HepG2 (cell line): ENCODE measurements at regions not wholly inside any gene's neighbourhood (a gene's known extent, or its start where the extent isn't known, plus 50 kb on each side); places are given as distances from the start of the nearest gene placed in this dataset.

Experiments
- ATAC-seq: fragments of 200-7000 bp; cut with Tn5 transposase; 3 replicates; pipeline ENCODE4 v1.9.1; 2020; ENCODE audit warnings: mild to moderate bottlenecking, moderate library complexity
- BruUV-seq: library from RNA; stranded (reverse); fragments of 400-500 nt; replicated peaks from 2 replicates; lab custom pipeline; 2021; lab: Mats Ljungman, UMichigan
- CTCF ChIA-PET: fragments of 300-600 bp; formaldehyde crosslinking; extraction: SDS; loops from one replicate; lab custom pipeline; 2021; ENCODE audit warnings: low total read pairs, inconsistent platforms, low intra/inter-chr PET ratio; lab: Yijun Ruan, JAX
- POLR2A ChIA-PET: fragments of 350-600 bp; sonication (Branson Sonifier 250); formaldehyde crosslinking; loops from one replicate; lab custom pipeline; 2020; ENCODE audit warnings: antibody characterized with exemption, inconsistent platforms; lab: Yijun Ruan, JAX
- DNase-seq: peaks from one replicate; pipeline ENCODE4 v3.0.0-alpha.2; 2015; ENCODE audit warnings: low spot score
- FAIRE-seq: peaks from 3 replicates; lab custom pipeline; 2011; peaks lifted over from hg19 to GRCh38; lab: Jason Lieb, UNC
- H2AFZ ChIP-seq: one replicate; pipeline ENCODE4 v1.6.1; 2011; ENCODE audit warnings: low read length, inconsistent platforms
- H3K27ac ChIP-seq: fragments of 300-600 bp; 3 replicates; pipeline ENCODE4 v1.8.0; 2011; ENCODE audit warnings: mixed run types, mild to moderate bottlenecking, mixed read lengths, low read length, inconsistent platforms; ENCODE audit not compliant: insufficient read depth; ENCODE audit errors: extremely low read length
- H3K27me3 ChIP-seq, 2 experiments: fragments of 200-600 bp in 1 of 2; 2 replicates in 1 of 2; 3 replicates in 1 of 2; pipeline versions ENCODE4 v1.6.0 to v1.8.0; 2011; ENCODE audit warnings: low read length in 2 of 2, mild to moderate bottlenecking in 2 of 2, moderate library complexity in 2 of 2, inconsistent platforms in 1 of 2; ENCODE audit not compliant: insufficient read depth in 2 of 2, control insufficient read depth in 1 of 2
- H3K36me3 ChIP-seq, 2 experiments: fragments of 200-600 bp in 1 of 2; replicated peaks in 1 of 2; 2 replicates in 1 of 2; 3 replicates in 1 of 2; pipeline versions ENCODE4 v1.5.1 to v1.8.0; 2011; ENCODE audit warnings: low read length in 2 of 2, inconsistent platforms in 1 of 2; ENCODE audit not compliant: insufficient read depth in 2 of 2, control insufficient read depth in 1 of 2
- H3K4me1 ChIP-seq: 2 replicates; pipeline ENCODE4 v1.5.1; 2012; ENCODE audit warnings: low read length, inconsistent platforms; ENCODE audit not compliant: insufficient read depth
- H3K4me2 ChIP-seq: 2 replicates; pipeline ENCODE4 v1.6.0; 2011; ENCODE audit warnings: low read depth, low read length, inconsistent platforms
- H3K4me3 ChIP-seq, 3 experiments: fragments of 200-600 bp in 1 of 3; sonication (generic), shearing (Covaris generic) in 1 of 3; replicated peaks in 1 of 3; 2 replicates each; pipeline ENCODE4 v1.5.1; 2011 to 2016; ENCODE audit warnings: low read length in 3 of 3, inconsistent platforms in 2 of 3, low read depth in 2 of 3, mild to moderate bottlenecking in 2 of 3, control low read depth in 1 of 3, mixed read lengths in 1 of 3; ENCODE audit not compliant: insufficient read depth in 1 of 3
- H3K79me2 ChIP-seq: one replicate; pipeline ENCODE4 v1.6.1; 2011; ENCODE audit warnings: low read length, inconsistent platforms; ENCODE audit not compliant: insufficient read depth
- H3K9ac ChIP-seq: 2 replicates; pipeline ENCODE4 v1.6.0; 2011; ENCODE audit warnings: mild to moderate bottlenecking, low read depth, low read length, inconsistent platforms; ENCODE audit not compliant: insufficient read depth
- H3K9me3 ChIP-seq: 2 replicates; pipeline ENCODE4 v1.5.1; 2012; ENCODE audit warnings: mild to moderate bottlenecking, low read length
- H4K20me1 ChIP-seq: 2 replicates; pipeline ENCODE4 v1.6.0; 2011; ENCODE audit warnings: inconsistent platforms, mild to moderate bottlenecking, low read length, moderate library complexity; ENCODE audit not compliant: insufficient read depth
- HINFP ChIP-seq: sonication (generic); formaldehyde crosslinking; IDR thresholded peaks from 2 replicates; pipeline ENCODE4 v1.4.0; 2020; ENCODE audit warnings: low read depth, mild to moderate bottlenecking, missing genetic modification reagents
- HMGXB4 ChIP-seq, 2 experiments: sonication (generic) in 1 of 2; formaldehyde crosslinking in 1 of 2; IDR thresholded peaks; 2 replicates each; pipeline versions ENCODE4 v1.4.0 to v1.6.1; 2018 to 2020; ENCODE audit warnings: missing genetic modification reagents in 2 of 2, borderline replicate concordance in 1 of 2, low read depth in 1 of 2, mild to moderate bottlenecking in 1 of 2, missing biosample characterization in 1 of 2
- HNF1B ChIP-seq: sonication (generic); formaldehyde crosslinking; IDR thresholded peaks from 2 replicates; pipeline ENCODE4 v1.5.1; 2020; ENCODE audit warnings: mild to moderate bottlenecking, moderate library complexity, missing genetic modification reagents
- PBX3 ChIP-seq: sonication (generic); formaldehyde crosslinking; IDR thresholded peaks from 2 replicates; pipeline ENCODE4 v1.8.1; 2023; ENCODE audit warnings: missing genetic modification reagents, inconsistent platforms, borderline replicate concordance
- RAD21 ChIP-seq: fragments of 450-650 bp; formaldehyde crosslinking; IDR thresholded peaks from 2 replicates; pipeline ENCODE4 v1.5.0; 2020; ENCODE audit warnings: mild to moderate bottlenecking
- SALL1 ChIP-seq: sonication (generic); formaldehyde crosslinking; IDR thresholded peaks from 2 replicates; pipeline ENCODE4 v1.8.0; 2022; ENCODE audit warnings: mild to moderate bottlenecking, missing genetic modification reagents
- STAG1 ChIP-seq: sonication (generic); formaldehyde crosslinking; IDR thresholded peaks from 2 replicates; pipeline ENCODE4 v1.4.0; 2020; ENCODE audit warnings: missing genetic modification reagents
- ZNF24 ChIP-seq: fragments of 450-650 bp; IDR thresholded peaks from 2 replicates; pipeline ENCODE4 v1.6.1; 2017; ENCODE audit warnings: antibody characterized with exemption, mild to moderate bottlenecking
- ZNF281 ChIP-seq: sonication (generic); formaldehyde crosslinking; IDR thresholded peaks from 2 replicates; pipeline ENCODE4 v1.4.0; 2020; ENCODE audit warnings: missing genetic modification reagents, borderline replicate concordance
- ZNF607 ChIP-seq: sonication (generic); formaldehyde crosslinking; IDR thresholded peaks from 2 replicates; pipeline ENCODE4 v1.5.1; 2020; ENCODE audit warnings: missing genetic modification reagents, mild to moderate bottlenecking, borderline replicate concordance
- ZUFSP ChIP-seq: sonication (generic); formaldehyde crosslinking; IDR thresholded peaks from 2 replicates; pipeline ENCODE4 v1.9.0; 2021; ENCODE audit warnings: missing genetic modification reagents, mild to moderate bottlenecking, borderline replicate concordance
- WGBS: methylation state at CpG from one replicate; pipeline ENCODE4 v1.1.6; 2017; ENCODE audit warnings: low lambda C conversion rate; 5-methylcytosine and 5-hydroxymethylcytosine counted together
- in situ Hi-C: cut with HindIII; loops from 2 replicates; pipeline ENCODE4 v1.10.0; 2017; ENCODE audit warnings: low pct_unique_long_range_greater_than_20kb; ENCODE audit not compliant: extremely low pct_ligation_motif_present
- intact Hi-C: fragments of 100-400 bp; cut with micrococcal nuclease; formaldehyde crosslinking; loops from one replicate; pipeline ENCODE4 v1.10.0; 2022; ENCODE audit not compliant: unreplicated experiment

GRCh38 chr10:52951824-52952223 lies 179.2 kb upstream of the MBL2 start:
- intact Hi-C loops (loop anchor here (2.0 to 5.0 kb wide), 6 partner anchors 75 to 649 kb away; no protein-coding TSS in a partner anchor), in situ Hi-C loops (no loop called here)
- H3K79me2 ChIP-seq: no peaks in the 10 kb centered on the region
- POLR2A ChIA-PET: no interaction called here
- WGBS: 3% methylated on average over 4 of the region's 5 CpGs
- peak overlapping the region; percentile 33 for H3K4me2 ChIP-seq
- H3K27me3 ChIP-seq: peaks cover 0 to 7% of the 10 kb centered on the region in 2 experiments; a peak in 2 of 5 replicates
- H4K20me1 ChIP-seq: no peaks in the 10 kb centered on the region
- no peak overlapping the region for H3K27ac ChIP-seq
- CTCF ChIA-PET: no interaction called here
- H3K36me3 ChIP-seq: no peaks in the 10 kb centered on the region
- ATAC-seq (peak; percentile 89), DNase-seq (peak; percentile 59), FAIRE-seq (peak; percentile 67)
- no peak overlapping the region for H3K9ac ChIP-seq
- H3K9me3 ChIP-seq: no peaks in the 10 kb centered on the region
- H3K4me1 ChIP-seq: peaks cover 10% of the 10 kb centered on the region
- H3K4me3 ChIP-seq: no peak overlapping the region
- H2AFZ ChIP-seq: no peak overlapping the region
- no TSS peak for BruUV-seq
- TF ChIP-seq ZUFSP (CRISPR knock-in tag) (no peak), SALL1 (CRISPR knock-in tag) (peak; percentile 35; the same call in 1 of the 2 replicates), HINFP (CRISPR knock-in tag) (no peak), STAG1 (CRISPR knock-in tag) (peak; percentile 84), ZNF281 (CRISPR knock-in tag) (peak; percentile 8; the same call in 1 of the 2 replicates), ZNF24 (no peak), PBX3 (CRISPR knock-in tag) (no peak), HMGXB4 (CRISPR knock-in tag; IDR thresholded peaks at IDR 0.05; ENCODE audit: borderline replicate concordance in 1 of 2, low read depth in 1 of 2) (0 out of 4 replicates have a peak, but pooled peaks of 1 of the 2 experiments have one; percentile 26), HNF1B (CRISPR knock-in tag) (0 out of 2 replicates have a peak, but pooled peaks have one; percentile 27), ZNF607 (CRISPR knock-in tag) (0 out of 2 replicates have a peak, but pooled peaks have one; percentile 29), RAD21 (CRISPR knock-in tag) (peak; percentile 62)
